Urinary bladder (tissue), 3 donors: ENCODE measurements at regions not wholly inside any gene's neighbourhood (a gene's known extent, or its start where the extent isn't known, plus 50 kb on each side); places are given as distances from the start of the nearest gene placed in this dataset.
A peak's percentile ranks its signal among the peaks of the same experiment; 100 is the strongest.

Source experiments
- DNase-seq: peaks from one replicate; pipeline ENCODE4 v3.0.0-alpha.2; 2015; ENCODE audit errors: extremely low spot score
- H3K27ac ChIP-seq: one replicate; pipeline ENCODE4 v1.5.1; 2013; ENCODE audit warnings: low read depth, mild to moderate bottlenecking, moderate library complexity
- H3K36me3 ChIP-seq: one replicate; pipeline ENCODE4 v1.6.1; 2013; ENCODE audit warnings: mild to moderate bottlenecking, moderate library complexity; ENCODE audit not compliant: insufficient read depth
- H3K4me1 ChIP-seq: one replicate; pipeline ENCODE4 v1.6.1; 2013; ENCODE audit warnings: mild to moderate bottlenecking, moderate library complexity; ENCODE audit not compliant: insufficient read depth
- H3K4me3 ChIP-seq: one replicate; pipeline ENCODE4 v1.5.1; 2013; ENCODE audit warnings: low read depth, low read length
- WGBS: extraction: QIAGEN DNeasy Blood & Tissue Kit; methylation state at CpG from one replicate; pipeline ENCODE4 v1.1.7; 2013; 5-methylcytosine and 5-hydroxymethylcytosine counted together
- donor health status: healthy with polysubstance abuse.
- donor health status: healthy.

DNA sequence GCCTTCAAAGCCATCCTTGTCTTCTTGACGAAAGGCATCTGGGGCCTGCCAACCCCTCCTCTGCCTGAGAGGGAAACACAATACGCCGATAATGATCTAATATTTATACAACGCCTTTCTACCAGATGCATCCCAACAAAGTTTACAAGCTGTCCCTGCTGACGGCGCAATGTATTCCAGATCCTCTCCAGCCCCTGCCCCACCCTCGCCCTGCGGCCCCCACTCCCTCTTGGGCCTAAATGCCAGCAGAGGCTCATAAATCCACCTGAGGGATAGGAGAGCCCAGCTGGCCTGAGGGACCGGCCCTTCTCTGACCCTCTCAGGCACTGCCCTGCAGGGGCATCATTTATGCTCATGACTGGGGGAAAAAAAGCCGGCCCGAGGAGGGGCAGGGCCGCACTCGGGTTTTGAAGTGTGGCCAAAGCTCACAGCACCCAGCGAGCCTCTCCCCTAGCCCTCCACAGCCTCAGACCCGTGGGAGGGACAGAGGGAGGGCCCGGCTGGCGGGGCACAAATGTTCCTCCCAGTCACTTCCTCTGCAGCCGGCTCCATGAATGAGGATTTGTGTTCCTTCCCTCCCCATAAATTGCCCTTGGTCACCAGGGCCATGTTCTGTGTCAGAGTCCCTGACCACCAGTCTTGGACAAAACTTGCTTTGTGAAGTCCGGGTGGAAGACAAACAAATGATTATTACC lies 140.3 kb downstream of the FOXD2 start:
- H3K27ac ChIP-seq: no peak overlapping the region
- peak; percentile 72 for DNase-seq
- H3K4me3 ChIP-seq: no peak overlapping the region
- 25% methylated on average over 19 of the region's 19 CpGs for WGBS
- H3K36me3 ChIP-seq: no peaks in the 10 kb centered on the region
- no peaks in the 10 kb centered on the region for H3K4me1 ChIP-seq

DNA sequence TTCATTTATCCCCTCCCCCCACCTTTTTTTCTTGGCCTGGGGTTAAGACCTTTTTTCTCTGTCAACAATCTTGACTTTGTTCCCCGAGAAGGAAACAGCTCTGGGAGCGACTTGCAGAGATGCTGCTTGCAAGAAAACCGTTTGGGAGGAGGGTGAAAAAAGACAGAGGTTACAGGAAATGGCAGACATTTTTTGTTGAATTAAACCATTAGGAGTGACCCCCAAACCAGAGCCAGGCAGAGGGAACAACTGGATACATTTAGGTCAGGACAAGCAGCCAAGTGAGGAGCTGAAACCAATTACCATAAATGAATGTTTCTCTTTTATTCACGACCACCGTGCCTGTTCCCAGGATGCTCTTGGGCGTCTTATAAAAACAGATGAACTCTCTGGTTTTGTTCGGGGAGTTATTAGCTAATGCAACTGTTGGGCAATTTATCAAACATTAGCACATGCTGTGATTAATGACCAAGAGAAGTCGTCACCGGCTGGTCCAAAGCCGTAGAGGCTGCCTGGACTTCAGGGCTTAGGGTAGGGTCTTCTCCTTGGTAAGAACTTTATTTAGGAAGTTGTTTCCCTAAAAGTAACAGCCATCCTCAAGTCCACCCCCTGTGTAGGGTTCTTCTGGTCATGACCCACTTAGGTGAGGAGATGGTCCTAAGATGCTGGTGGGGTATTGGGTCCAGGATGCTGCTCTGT lies 141.0 kb downstream of the FOXD2 start:
- no peak overlapping the region for H3K4me3 ChIP-seq
- WGBS: 45% methylated on average over 10 of the region's 10 CpGs
- DNase-seq: peak; percentile 84
- no peaks in the 10 kb centered on the region for H3K4me1 ChIP-seq
- no peak overlapping the region for H3K27ac ChIP-seq
- H3K36me3 ChIP-seq: no peaks in the 10 kb centered on the region

DNA sequence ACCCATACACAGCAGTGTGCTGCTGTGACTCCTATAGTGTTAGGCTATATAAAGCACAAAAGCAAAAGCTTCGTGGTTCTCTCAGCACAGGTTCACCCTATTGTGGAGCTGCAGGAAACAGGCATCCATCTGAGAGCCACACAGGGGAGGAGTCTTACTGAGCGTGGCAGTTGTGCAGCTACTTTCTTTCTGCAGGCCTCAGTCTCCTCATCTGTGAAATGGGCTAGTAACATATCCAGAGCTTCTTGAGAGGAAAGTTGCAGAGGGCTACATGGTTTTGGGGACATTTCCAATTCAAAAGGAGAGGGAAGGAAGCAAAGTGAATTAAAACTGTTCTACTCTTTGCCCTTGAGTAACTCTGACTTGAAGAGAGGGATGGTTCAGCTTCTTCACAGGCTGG lies 142.0 kb downstream of the FOXD2 start:
- Histone ChIP-seq H3K4me1 (no peaks in the 10 kb centered on the region), H3K4me3 (no peak overlapping the region), H3K36me3 (no peaks in the 10 kb centered on the region), H3K27ac (no peak overlapping the region)
- whole genome bisulfite sequencing: 83% methylated on average over 2 of the region's 2 CpGs
- no peak for DNase-seq

DNA sequence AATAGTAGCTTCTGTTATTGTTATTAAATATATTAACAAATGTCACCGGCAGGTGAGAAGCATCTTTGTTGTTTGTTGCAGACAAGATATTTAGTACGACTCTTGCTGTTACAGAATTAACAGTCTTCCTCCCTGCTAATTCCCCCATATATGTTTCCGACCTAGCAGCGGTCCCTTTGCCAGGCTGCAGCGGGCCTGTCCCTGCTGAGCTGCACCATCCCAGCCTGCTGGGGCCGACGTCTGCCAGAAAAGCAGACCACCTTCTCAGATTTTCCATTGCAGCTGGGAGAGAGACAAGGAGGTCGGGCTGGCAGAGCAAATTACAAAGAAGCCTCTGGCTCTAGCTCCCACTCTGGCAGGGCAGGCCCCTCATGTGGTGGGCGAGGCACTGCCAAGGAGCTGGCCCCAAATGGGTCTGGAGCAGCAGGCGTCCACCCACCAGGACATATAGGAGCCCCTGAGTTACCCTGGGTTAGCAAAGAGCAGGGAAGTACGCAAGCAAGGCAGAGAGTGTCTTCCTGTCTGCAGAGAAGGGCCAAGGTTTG lies 142.7 kb downstream of the FOXD2 start:
- Histone ChIP-seq H3K27ac (no peak overlapping the region), H3K4me1 (no peaks in the 10 kb centered on the region), H3K36me3 (no peaks in the 10 kb centered on the region), H3K4me3 (no peak overlapping the region)
- whole genome bisulfite sequencing: 91% methylated on average over 11 of the region's 11 CpGs
- no peak for DNase-seq

DNA sequence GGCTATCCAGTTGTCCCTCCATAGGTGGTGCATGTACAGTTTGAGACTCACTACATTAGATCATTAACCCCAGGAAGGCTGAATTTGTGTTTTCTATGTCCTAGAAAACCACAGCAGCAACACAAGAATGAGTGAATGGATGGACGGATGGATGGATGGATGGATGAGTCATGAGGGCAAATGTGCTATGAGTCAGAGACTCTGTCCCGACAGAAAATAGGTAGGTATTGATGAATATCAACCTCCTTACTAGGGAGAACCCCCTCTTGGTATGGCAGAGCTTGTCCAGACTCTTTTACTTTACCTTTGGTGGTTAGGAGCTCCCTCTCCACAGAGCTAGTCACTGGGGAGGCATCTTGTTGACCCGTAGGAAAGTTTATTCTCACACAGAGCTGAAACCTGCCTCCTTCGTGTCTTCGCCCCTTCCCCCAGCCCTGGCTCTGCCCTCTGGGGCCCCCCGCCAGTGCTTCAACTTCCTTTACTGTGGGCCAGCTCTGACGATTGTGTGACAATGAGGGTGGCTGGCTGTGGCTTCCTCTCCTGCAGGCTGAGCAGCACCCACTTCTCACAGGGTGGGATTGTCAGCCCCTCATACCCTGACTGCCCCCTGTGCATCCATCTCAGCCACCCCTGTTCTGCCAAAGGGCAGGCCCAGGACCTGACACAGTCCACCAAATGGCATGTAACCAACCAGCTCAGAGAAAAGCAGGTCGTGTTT lies 145.2 kb downstream of the FOXD2 start:
- 70% methylated on average over 8 of the region's 8 CpGs for WGBS
- DNase-seq: no peak
- Histone ChIP-seq H3K36me3 (no peaks in the 10 kb centered on the region), H3K4me3 (no peak overlapping the region), H3K27ac (no peak overlapping the region), H3K4me1 (no peaks in the 10 kb centered on the region)

DNA sequence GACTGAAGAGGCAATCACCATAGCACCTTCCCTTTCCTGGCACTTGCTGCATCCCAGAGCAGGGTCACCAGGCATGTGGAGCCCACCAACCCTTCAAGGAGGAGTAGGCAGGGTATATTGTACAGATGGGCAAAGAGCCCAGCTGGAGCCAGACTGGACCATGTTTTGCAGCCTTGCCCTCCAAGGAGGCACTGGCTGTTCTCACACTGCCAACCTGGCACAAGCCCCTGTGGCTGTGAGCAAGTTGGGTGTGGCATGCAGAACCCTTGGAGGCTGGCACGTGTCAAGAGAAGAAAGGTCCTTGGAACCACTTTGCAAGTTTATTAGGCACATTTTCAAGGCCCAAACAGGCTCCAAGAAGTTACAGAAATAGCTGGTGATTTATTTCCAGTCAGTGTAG lies 146.4 kb downstream of the FOXD2 start:
- DNase-seq: no peak

DNA sequence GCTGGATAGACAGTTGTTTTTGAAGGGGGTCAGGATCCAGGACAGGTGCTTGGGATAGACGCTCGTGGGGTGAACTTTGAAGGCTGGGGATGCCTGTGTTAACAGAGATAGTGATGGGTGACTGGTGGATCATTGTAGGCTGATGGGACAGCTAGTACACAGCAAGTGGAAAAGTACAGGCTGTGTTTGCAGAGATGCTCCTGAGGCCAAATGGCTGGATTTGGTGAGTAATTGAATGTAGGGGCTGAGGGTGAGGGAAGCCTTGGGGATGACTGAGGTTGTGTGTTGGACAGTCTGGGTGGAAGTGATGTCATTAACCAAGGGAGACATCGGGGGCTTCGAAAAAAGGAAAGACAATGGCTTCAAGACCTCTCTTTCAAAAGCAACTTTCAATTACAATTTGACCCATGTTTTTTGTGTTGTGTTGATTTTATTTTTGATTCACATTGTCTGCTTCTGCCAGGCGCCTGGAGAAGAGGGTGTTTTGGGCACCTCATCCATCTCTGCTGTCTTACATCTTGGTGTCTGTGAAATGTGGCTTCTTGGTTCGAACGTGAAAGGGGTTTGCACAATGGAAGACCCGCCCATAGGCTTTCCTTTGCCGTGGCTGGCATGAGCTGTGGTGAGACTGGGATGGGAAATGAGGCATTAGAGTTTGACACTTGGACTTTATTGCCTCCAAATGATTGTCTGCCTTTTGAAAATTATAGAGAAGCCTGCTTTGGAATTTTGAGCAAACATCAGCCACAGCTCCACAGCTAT lies 147.5 kb downstream of the FOXD2 start:
- Histone ChIP-seq H3K4me3 (no peak overlapping the region), H3K4me1 (no peaks in the 10 kb centered on the region), H3K27ac (no peak overlapping the region), H3K36me3 (no peaks in the 10 kb centered on the region)
- no peak for DNase-seq
- 79% methylated on average over 9 of the region's 9 CpGs for whole genome bisulfite sequencing

More for the DNA sequence above, 146.4 kb downstream of the FOXD2 start:
- no peak overlapping the region for H3K4me3 ChIP-seq
- no peak overlapping the region for H3K27ac ChIP-seq
- H3K36me3 ChIP-seq: no peaks in the 10 kb centered on the region
- WGBS: 66% methylated on average over 1 of the region's 1 CpG
- H3K4me1 ChIP-seq: no peaks in the 10 kb centered on the region

DNA sequence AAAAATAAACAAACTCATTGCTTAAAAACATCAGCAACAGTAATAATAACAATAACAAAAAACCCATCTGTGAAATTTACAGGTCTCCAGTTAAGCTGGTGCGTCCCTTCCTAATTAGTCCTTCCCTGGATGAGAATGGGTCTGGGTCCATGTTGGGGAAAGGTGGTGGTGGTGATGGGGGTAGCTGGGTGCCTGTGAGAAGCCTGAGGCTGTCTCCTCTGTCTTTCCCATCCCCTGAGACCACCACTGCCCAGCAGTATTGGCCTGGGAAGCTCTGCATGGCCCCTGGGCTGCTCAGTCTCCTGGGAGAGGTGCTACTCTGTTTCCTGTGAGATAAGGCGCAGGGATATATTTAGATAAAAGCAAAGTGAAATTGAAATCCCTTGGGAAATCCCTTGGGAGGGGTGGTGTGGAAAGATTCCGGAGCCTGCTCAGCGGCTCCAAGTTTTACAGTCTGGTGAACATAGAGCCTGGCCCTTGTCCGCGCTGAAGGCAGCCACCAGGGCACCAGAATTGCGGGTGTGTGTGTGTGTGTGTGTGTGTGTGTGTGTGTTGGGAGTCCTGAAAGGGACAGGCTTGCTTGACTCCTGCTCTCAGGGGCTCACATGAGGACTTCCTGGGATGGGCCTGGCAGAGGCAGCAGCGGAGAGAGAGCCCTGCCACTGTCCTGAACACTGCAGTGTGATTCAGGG lies 150.2 kb downstream of the FOXD2 start:
- no peak overlapping the region for H3K4me3 ChIP-seq
- DNase-seq: no peak
- WGBS: 45% methylated on average over 8 of the region's 8 CpGs
- no peaks in the 10 kb centered on the region for H3K4me1 ChIP-seq
- no peak overlapping the region for H3K27ac ChIP-seq
- no peaks in the 10 kb centered on the region for H3K36me3 ChIP-seq

DNA sequence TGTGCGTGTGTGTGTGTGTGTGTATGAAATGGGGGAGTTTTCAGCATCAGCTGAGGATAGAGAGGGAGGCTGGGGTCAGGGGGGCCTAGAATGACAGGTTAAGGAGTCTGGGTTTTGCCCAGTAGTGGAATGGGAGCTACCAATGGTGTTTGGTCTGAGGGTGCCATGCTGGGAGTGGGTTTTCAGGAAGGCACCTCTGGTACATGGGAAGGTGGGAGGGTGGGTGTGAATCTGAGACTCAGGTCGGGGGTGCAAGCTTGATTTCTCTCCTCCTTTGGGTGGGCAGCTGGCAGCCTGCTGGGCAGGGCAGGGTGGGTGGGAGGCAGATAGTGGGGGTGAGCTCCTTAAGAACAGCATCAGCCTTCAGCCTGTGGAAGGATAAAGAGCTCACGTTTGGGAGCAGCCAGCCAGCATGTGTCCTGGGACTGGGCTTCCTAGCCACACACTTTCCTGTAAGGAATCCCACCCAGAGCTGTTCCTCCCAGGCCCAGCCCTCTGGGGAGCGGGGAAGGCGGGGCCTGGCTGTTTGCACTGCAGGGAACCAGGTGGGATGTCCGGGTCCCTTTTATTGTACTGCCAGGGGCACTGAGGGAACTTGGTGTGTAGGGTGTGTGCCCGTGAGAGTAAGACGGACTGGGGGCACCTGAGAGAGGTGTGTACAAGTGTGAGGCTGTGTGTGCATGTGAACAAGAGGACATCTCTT lies 152.8 kb downstream of the FOXD2 start:
- Histone ChIP-seq H3K4me1 (no peaks in the 10 kb centered on the region), H3K36me3 (no peaks in the 10 kb centered on the region), H3K27ac (no peak overlapping the region), H3K4me3 (no peak overlapping the region)
- WGBS: 82% methylated on average over 8 of the region's 8 CpGs
- no peak for DNase-seq

DNA sequence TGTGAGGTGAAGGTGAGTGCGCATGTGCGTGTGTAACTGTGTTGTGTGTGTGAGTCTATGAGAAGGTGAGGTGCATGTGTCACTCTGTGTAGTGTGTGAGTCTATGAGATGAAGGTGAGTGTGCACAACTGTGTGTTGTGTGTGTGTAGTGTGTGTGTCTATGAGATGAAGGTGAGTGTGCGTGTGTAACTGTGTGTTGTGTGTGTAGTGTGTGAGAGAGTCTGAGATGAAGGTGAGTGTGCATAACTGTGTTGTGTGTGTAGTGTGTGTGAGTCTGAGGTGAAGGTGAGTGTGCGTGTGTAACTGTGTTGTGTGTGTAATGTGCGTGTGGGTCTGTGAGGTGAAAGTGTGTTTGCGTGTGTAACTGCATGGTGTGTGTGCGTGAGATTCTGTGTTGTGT lies 154.0 kb downstream of the FOXD2 start:
- no peak for DNase-seq
- Histone ChIP-seq H3K36me3 (no peaks in the 10 kb centered on the region), H3K4me3 (no peak overlapping the region), H3K27ac (no peak overlapping the region), H3K4me1 (no peaks in the 10 kb centered on the region)
- 97% methylated on average over 7 of the region's 7 CpGs for WGBS

DNA sequence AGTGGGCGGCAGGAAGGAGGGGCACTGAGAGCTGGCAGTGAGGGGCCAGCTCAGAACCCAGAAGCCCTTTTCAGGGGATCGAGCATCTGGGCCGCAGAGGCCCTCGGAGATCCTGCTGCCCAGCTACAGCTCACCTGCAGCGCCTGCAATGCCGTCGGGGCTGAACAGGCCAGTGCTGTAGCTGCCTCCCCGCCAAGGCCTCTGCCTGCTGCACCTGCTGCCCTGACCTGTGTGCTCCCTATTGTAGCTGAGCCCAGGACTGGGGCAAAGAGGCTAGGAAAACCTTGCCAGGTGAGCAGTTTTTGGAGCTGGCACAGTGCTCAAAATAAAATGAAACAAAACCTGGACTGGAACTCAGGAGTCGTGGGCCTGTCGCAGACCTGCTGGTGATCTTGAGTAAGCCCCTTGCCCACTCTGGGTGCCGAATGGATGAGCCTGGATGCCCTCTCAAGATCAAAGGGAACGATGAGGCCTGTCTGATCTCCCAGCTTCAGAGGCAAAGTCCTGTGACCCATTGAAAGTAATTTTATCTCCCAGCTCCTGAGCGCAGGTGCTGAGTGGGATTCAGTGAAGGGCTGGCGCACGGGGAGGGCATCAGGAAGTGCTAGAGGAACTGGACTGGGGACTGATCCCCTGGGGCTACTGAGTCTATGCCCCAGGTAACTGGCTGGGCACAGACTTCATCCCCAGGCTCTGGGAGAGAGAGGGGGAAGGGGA lies 154.6 kb downstream of the FOXD2 start:
- no peak overlapping the region for H3K4me3 ChIP-seq
- 90% methylated on average over 15 of the region's 15 CpGs for WGBS
- no peaks in the 10 kb centered on the region for H3K36me3 ChIP-seq
- no peaks in the 10 kb centered on the region for H3K4me1 ChIP-seq
- DNase-seq: no peak
- H3K27ac ChIP-seq: no peak overlapping the region

DNA sequence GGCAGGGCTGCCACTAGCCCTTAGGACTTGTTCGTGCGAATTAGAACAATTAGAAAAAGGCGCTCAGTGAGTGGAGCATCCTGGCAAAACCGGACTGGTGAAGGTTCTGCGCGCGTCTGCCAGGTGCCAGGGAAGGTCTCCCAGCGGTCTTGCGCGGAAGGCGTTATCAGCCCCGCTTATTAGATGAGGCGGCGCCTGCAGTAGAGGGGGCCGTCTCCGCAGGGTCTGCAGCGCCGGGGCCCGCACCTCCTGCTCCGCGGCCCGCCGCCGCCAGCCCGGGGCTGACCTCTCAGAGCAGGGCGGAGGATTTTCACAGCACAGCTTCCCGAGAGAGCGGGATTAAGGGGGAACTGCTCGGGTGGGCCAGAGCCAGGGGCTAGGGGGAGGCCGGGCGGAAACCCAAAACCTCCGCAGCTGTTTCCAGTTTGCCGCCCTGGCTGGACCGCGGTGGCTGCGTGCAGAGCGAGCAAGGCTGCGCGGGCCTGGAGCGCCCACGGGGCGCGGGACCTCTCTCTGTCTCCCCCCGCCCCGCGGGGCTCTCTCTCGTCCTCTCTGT lies 155.2 kb downstream of the FOXD2 start:
- no peak for DNase-seq
- no peak overlapping the region for H3K27ac ChIP-seq
- H3K4me1 ChIP-seq: no peaks in the 10 kb centered on the region
- 10% methylated on average over 47 of the region's 47 CpGs for WGBS
- no peaks in the 10 kb centered on the region for H3K36me3 ChIP-seq
- no peak overlapping the region for H3K4me3 ChIP-seq
